ENCODE measurements at regions not wholly inside any gene's neighbourhood (a gene's known extent, or its start where the extent isn't known, plus 50 kb on each side); places are given as distances from the start of the nearest gene placed in this dataset.
A peak's percentile ranks its signal among the peaks of the same experiment; 100 is the strongest.

DNA sequence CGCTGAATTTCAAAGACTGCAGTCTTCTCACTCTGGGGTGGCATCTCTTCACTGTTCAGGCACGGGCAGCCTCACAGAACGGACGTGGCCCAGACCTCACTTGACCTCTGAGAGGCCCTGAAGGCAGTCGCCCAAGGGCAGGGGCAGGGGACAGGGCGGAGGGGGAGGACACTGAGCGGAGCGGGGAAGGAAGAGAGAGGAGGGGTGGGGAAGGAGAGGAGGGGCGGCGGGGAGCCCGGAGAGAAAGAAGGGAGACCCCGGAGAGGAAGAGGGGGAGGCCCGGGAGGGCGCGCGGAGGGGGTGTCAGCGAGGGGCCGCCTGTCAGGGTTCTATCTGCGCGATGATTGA lies 58.7 kb upstream of the COMTD1 start:
- DNase-seq (ENCODE audit: low spot score) = no peak

DNA sequence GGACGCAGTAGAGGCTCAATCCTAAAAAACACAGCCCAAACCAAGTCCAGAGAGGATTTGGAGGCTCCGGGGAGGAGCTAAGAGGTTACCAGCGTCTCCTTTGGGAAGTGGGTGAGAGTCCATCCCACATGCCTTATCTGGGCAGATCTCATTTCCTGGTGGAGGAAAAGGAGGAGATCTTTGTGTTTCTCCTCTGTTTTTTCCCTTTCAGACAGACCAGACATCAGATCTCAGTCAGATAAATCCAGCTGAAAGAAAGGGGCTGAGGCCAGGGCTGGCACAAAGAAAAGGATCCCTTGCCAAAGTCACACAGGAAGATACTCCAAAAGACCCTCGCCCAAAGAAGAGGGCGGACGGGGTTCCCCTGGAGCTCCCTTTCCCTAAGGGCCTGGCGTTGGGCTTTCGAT lies 58.3 kb upstream of the COMTD1 start:
- peak; percentile 29 for DNase-seq (ENCODE audit: low spot score)

DNA sequence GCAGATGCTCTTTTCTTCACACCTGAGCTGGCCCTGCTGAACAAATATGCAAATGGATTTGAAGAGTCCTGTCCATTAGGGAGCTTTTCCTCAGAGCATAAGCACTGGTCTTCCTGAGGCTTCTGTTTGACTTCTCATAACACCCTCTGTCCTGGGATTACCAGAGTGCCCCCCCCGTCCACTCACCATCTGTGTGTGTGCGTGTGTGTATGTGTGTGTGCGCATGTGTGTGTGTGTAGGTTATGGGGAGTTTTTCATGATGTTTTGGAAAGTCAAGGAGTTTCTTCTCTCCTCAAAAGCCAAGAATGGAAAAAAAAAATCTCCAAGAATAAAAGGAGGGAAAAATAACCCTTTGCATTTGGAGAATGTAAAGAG lies 57.7 kb upstream of the COMTD1 start:
- DNase-seq (ENCODE audit: low spot score) = no peak

DNA sequence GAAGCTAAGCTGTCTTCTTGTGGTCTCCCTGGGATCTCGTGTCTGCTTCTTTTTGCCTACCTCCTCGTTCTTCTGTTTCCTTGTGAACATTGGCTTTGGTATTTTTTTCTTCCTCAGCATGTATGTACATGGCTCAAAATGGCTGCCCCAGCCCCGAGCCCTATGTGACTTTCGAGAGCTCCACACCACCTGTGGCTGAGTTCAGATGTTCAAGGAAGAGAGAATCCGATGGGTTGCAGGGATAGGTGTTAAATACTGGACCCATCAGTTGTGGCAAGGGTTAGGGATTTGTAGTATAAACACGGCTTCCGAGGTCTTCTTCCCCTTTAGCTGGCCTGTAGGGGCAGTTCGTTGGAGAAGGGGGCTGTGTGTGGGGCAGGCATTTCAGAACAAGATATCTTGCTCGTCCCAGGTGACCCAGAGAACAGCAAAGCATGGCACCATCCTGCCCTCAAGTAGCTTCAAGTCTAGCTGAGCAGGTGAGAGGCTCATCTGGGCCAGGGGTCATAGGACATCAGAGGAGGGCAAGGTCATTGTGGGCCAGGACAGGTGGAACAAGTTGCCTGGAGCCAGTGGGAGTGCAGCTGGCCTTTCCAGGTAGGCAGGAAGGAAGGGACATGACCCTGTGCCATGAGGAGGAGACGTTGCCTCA lies 57.2 kb upstream of the COMTD1 start:
- DNase-seq (ENCODE audit: low spot score) = no peak

DNA sequence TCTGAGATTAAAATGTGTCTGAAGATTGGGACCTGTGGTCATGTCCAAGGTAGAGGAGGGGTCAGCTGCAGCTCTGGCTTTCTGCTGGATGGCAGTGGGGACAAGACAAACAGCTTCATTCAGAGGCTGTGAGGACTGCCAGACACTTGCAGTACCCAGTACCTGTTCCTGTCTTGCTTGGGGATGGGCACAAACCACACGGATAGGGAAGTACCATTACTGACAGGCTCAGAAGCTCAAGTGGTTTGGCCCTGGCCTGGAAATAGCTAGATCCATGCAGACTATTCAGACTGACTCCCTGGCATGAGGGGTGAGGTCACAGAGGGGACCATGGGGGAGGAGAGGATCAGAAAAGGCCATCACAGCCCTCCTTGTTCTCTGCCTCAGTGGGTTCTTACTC lies 56.0 kb upstream of the COMTD1 start:
- no peak for DNase-seq (ENCODE audit: low spot score)

DNA sequence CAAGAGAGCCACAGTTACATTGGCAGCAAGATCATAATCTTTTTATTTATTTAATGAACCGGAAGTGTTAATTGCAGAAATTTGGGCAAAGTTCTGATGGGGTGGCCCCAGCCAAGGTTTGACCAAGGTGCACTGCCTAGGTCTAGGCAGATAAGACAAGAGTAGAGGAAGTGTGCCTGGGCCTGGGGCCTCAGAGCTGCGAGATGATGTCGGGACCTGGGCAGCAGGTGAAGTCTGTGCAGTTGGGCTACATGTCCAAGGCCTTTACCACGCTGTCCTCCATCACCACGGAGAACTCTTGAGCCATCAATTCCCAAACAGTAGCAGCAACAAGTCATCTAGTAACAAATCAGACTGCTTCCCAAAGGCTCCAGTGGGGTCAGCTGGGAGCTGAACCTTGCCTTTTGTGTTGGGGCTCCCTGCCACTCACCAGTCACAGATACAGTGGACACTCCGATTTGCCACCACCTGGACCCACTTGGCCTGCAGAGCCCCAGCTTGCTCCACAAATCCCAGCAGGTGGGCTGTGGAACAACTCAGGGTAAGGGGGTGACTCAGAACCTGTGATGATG lies 52.5 kb upstream of the COMTD1 start:
- DNase-seq (ENCODE audit: low spot score) = no peak

DNA sequence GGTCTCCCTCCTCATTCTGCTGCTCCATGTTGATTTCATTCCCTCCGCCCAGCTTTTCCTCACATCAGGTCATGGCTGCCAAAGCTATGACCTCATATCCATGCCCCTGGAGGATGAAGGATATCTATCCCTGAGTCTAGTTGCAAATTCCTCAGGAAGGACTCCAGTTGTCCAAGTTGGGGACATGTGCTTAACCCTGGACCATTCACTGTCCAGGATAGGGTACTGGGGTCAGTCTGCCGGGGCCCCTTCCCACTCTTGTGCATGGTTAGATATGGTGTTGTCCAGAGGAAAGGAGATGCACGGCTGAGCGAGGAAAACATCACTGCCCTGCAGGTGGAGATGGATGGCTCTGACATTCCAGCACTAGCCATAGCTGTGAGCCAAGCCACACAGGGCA lies 51.9 kb upstream of the COMTD1 start:
- DNase-seq (ENCODE audit: low spot score) = no peak

DNA sequence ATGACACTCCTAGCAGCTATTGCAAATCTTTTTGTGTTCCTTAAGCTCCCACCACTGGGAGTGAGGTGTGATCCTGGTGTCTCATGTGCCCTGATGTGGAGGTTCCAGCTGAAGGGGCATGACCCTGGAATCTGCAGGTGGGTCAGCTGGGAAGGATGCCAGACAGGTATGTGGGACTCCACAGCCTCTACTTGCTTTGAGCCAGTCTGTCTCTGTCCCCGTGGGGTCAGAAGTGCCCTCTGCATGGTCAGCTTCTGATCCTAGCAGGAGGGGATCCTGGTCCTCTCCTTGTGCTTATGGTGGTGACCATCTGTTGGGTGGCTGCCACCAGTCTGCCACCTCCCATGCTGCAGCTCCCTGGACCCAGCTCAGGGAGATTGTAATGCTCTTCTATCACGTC lies 51.1 kb upstream of the COMTD1 start:
- no peak for DNase-seq (ENCODE audit: low spot score)

Measured in AG08395 (cell line).